Astrocyte (in vitro differentiated cells and primary cell): ENCODE measurements at regions not wholly inside any gene's neighbourhood (a gene's known extent, or its start where the extent isn't known, plus 50 kb on each side); places are given as distances from the start of the nearest gene placed in this dataset.

ENCODE experiments used
- CTCF ChIP-seq: IDR thresholded peaks from 2 replicates; pipeline ENCODE4 v1.5.1; 2011; ENCODE audit warnings: low read depth, mild to moderate bottlenecking, inconsistent platforms, low read length, moderate library complexity; ENCODE audit not compliant: insufficient read depth
- EZH2 ChIP-seq: IDR thresholded peaks from 2 replicates; pipeline ENCODE4 v1.6.1; 2012; ENCODE audit warnings: mild to moderate bottlenecking, low read length, inconsistent platforms; ENCODE audit not compliant: insufficient read depth

- TF ChIP-seq EZH2 = no peak
- no peak for TF ChIP-seq CTCF
Observed at GRCh38 chr22:22992474-22992873, 77.8 kb upstream of the GNAZ start.
